PC-3 (cell line): ENCODE measurements at regions not wholly inside any gene's neighbourhood (a gene's known extent, or its start where the extent isn't known, plus 50 kb on each side); places are given as distances from the start of the nearest gene placed in this dataset.
A peak's percentile ranks its signal among the peaks of the same experiment; 100 is the strongest.

Source experiments
- ATAC-seq: fragments of 200-7000 bp; cut with Tn5 transposase; 2 replicates; pipeline ENCODE4 v1.9.1; 2020; ENCODE audit warnings: mild to moderate bottlenecking, moderate library complexity
- BruUV-seq: library from RNA; stranded (reverse); fragments of 400-500 nt; replicated peaks from 2 replicates; lab custom pipeline; 2021; lab: Mats Ljungman, UMichigan
- CTCF ChIA-PET: fragments of 300-600 bp; sonication (Branson Sonifier 250); formaldehyde crosslinking; loops from one replicate; lab custom pipeline; 2022; ENCODE audit warnings: antibody characterized with exemption; lab: Charles Lee
- POLR2A ChIA-PET: fragments of 300-600 bp; sonication (Branson Sonifier 250); formaldehyde crosslinking; loops from one replicate; lab custom pipeline; 2022; ENCODE audit warnings: antibody characterized with exemption; ENCODE audit not compliant: unreplicated experiment; lab: Charles Lee
- DNase-seq: peaks from one replicate; pipeline ENCODE4 v3.0.0-alpha.2; 2015
- H2AFZ ChIP-seq: fragments of 300-600 bp; sonication (generic); 2 replicates; pipeline ENCODE4 v1.6.0; 2016; ENCODE audit warnings: antibody characterized with exemption, low read length
- H3F3A ChIP-seq: fragments of 300-600 bp; sonication (generic); one replicate; pipeline ENCODE4 v1.6.0; 2017; ENCODE audit warnings: antibody characterized with exemption, low read length, control low read depth, mild to moderate bottlenecking; ENCODE audit not compliant: unreplicated experiment
- H3K27ac ChIP-seq: fragments of 300-600 bp; sonication (generic); 2 replicates; pipeline ENCODE4 v1.5.1; 2016; ENCODE audit warnings: mild to moderate bottlenecking, low read length
- H3K27me3 ChIP-seq: fragments of 300-600 bp; sonication (generic); 2 replicates; pipeline ENCODE4 v1.6.1; 2016; ENCODE audit warnings: low read length, mixed read lengths
- H3K36me3 ChIP-seq: fragments of 300-600 bp; sonication (generic); 2 replicates; pipeline ENCODE4 v1.6.1; 2016; ENCODE audit warnings: low read depth, mixed run types, low read length, mixed read lengths
- H3K4me1 ChIP-seq: fragments of 300-600 bp; sonication (generic); 2 replicates; pipeline ENCODE4 v1.5.1; 2016; ENCODE audit warnings: low read length; ENCODE audit not compliant: insufficient read depth
- H3K4me2 ChIP-seq: fragments of 300-600 bp; sonication (generic); 2 replicates; pipeline ENCODE4 v1.6.0; 2016; ENCODE audit warnings: low read length
- H3K4me3 ChIP-seq: fragments of 300-600 bp; sonication (generic); 2 replicates; pipeline ENCODE4 v1.5.1; 2016; ENCODE audit warnings: mild to moderate bottlenecking, low read length, mixed read lengths
- H3K79me2 ChIP-seq: fragments of 300-600 bp; sonication (generic); 2 replicates; pipeline ENCODE4 v1.6.1; 2017; ENCODE audit warnings: low read length, mixed read lengths
- H3K9ac ChIP-seq: fragments of 300-600 bp; sonication (generic); 2 replicates; pipeline ENCODE4 v1.6.0; 2016; ENCODE audit warnings: mild to moderate bottlenecking, low read length
- H3K9me2 ChIP-seq: fragments of 300-600 bp; sonication (generic); replicated peaks from 2 replicates; pipeline ENCODE4 v1.6.1; 2016; ENCODE audit warnings: mixed run types, low read length, mixed read lengths
- H3K9me3 ChIP-seq: fragments of 300-600 bp; sonication (generic); 2 replicates; pipeline ENCODE4 v1.6.1; 2016; ENCODE audit warnings: low read length, mixed read lengths
- H4K20me1 ChIP-seq: fragments of 300-600 bp; sonication (generic); 2 replicates; pipeline ENCODE4 v1.6.1; 2016; ENCODE audit warnings: low read length, mixed read lengths
- CTCF ChIP-seq: fragments of 300-600 bp; sonication (generic); conservative IDR thresholded peaks from 2 replicates; pipeline ENCODE4 v1.5.1; 2017; ENCODE audit warnings: antibody characterized with exemption, low read depth, mild to moderate bottlenecking, low read length
- EZH2 ChIP-seq: fragments of 300-600 bp; sonication (generic); IDR thresholded peaks from one replicate; pipeline ENCODE4 v1.6.1; 2017; ENCODE audit warnings: antibody characterized with exemption, mild to moderate bottlenecking, low read length; ENCODE audit not compliant: unreplicated experiment
- EZH2phosphoT487 ChIP-seq: fragments of 300-600 bp; sonication (generic); IDR thresholded peaks from 2 replicates; pipeline ENCODE4 v1.6.1; 2018; ENCODE audit warnings: mild to moderate bottlenecking, antibody characterized with exemption, low read length, borderline replicate concordance
- intact Hi-C: fragments of 100-400 bp; cut with micrococcal nuclease; formaldehyde crosslinking; loops from 2 replicates; pipeline ENCODE4 v1.9.0; 2023

DNA sequence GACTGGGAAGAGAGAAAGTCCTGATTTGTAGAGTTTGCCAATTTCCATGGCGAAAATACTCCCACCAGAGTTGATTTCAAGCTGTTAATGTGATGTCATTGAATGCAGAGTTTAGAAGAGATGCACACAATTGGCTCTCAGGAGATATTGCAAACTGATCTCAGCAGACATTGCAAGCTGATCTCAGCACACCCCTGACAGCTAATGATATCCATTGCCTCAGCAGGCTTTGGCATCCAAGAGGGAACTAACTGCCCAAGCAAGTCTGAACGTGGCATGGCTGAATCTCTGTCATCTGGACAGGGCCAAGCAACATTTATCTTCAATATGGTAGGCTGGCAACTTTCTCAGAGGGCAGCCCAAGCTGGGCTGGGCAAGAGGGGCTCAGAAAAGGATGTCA lies 78.4 kb upstream of the CYP1B1 start:
- no peaks in the 10 kb centered on the region for H3K9me2 ChIP-seq
- POLR2A ChIA-PET: no interaction called here
- no peak overlapping the region for H3K4me2 ChIP-seq
- H3F3A ChIP-seq: no peaks in the 10 kb centered on the region
- H3K79me2 ChIP-seq: no peaks in the 10 kb centered on the region
- no TSS peak for BruUV-seq
- no peaks in the 10 kb centered on the region for H3K9me3 ChIP-seq
- H3K4me3 ChIP-seq: no peak overlapping the region
- no peaks in the 10 kb centered on the region for H3K4me1 ChIP-seq
- H3K36me3 ChIP-seq: no peaks in the 10 kb centered on the region
- no peak for DNase-seq
- H4K20me1 ChIP-seq: no peaks in the 10 kb centered on the region
- no peak for ATAC-seq
- H3K27ac ChIP-seq: no peak overlapping the region
- TF ChIP-seq CTCF: no peak
- no peak for TF ChIP-seq EZH2
- TF ChIP-seq EZH2phosphoT487: no peak
- intact Hi-C loops: no loop called here
- CTCF ChIA-PET: interaction anchor here (0.6 kb wide), 1 partner anchor 311 kb away, joined by 5 read pairs; no protein-coding TSS in a partner anchor
- no peak overlapping the region for H2AFZ ChIP-seq
- no peak overlapping the region for H3K9ac ChIP-seq
- H3K27me3 ChIP-seq: no peaks in the 10 kb centered on the region

DNA sequence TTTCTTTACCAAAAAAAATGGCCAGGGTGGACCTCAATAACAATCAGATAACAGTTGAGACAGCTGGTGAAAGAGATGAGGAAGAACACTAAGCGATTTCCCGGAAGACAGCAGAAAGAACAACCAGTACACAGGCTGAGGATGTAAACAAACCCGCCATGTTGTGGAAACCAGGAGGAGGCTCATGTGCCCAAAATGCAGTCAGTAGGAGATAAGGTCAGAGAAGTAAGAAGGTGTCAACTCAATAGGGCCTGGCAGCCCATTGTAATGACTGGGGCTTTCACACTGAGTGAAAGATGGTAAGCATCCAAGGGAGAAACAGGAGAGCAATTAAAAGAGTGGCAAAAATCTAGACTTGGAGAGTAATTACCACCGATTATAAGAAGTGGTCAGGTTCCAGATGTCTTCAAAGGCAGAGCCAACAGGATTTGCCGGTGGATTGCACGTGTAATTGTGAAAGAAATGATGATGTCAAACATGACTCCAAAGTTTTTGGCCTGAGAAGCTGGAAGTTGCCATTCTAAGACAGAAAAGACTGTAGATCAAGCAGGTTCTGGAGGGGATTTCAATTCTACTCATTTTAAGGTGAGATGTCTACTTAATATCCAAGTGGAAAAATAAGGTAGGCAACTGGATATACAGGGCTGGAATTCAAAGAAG lies 77.7 kb upstream of the CYP1B1 start:
- H3K9me3 ChIP-seq: no peaks in the 10 kb centered on the region
- no peak overlapping the region for H3K9ac ChIP-seq
- no peak overlapping the region for H3K27ac ChIP-seq
- no peak overlapping the region for H2AFZ ChIP-seq
- no TSS peak for BruUV-seq
- no peaks in the 10 kb centered on the region for H3F3A ChIP-seq
- no peak overlapping the region for H3K4me2 ChIP-seq
- TF ChIP-seq CTCF (no peak), EZH2phosphoT487 (no peak), EZH2 (no peak)
- H3K9me2 ChIP-seq: no peaks in the 10 kb centered on the region
- CTCF ChIA-PET: interaction anchor here (0.6 kb wide), 1 partner anchor 312 kb away, joined by 5 read pairs; no protein-coding TSS in a partner anchor
- no peaks in the 10 kb centered on the region for H4K20me1 ChIP-seq
- no peak for DNase-seq
- H3K4me3 ChIP-seq: no peak overlapping the region
- H3K36me3 ChIP-seq: no peaks in the 10 kb centered on the region
- intact Hi-C loops: no loop called here
- H3K27me3 ChIP-seq: no peaks in the 10 kb centered on the region
- no peaks in the 10 kb centered on the region for H3K79me2 ChIP-seq
- POLR2A ChIA-PET: no interaction called here
- ATAC-seq: no peak
- peaks cover 5% of the 10 kb centered on the region for H3K4me1 ChIP-seq

DNA sequence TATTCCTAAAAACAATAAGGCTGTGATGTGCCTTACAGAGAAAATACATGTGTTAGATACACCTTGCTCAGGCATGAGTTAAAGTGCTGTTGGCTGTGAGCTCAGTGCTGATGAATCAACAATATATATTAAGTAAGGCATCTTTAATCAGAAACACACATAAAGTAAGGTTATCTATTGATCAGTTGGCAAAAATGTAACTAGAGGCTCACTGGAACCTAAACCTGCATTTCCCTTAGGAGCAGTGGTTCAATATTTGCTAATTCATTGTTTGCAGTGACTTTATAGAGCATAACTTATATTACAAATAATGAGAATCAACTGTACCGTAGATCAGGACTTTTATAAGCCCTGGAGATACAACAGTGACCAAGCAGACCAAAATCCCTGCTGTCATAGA lies 77.0 kb upstream of the CYP1B1 start:
- no peaks in the 10 kb centered on the region for H4K20me1 ChIP-seq
- CTCF ChIA-PET: no interaction called here
- no peak overlapping the region for H3K4me2 ChIP-seq
- no peaks in the 10 kb centered on the region for H3K79me2 ChIP-seq
- peaks cover 2% of the 10 kb centered on the region for H3F3A ChIP-seq
- H3K9me2 ChIP-seq: no peaks in the 10 kb centered on the region
- no peak overlapping the region for H3K9ac ChIP-seq
- POLR2A ChIA-PET: no interaction called here
- BruUV-seq: no TSS peak
- no peaks in the 10 kb centered on the region for H3K36me3 ChIP-seq
- no peak overlapping the region for H3K27ac ChIP-seq
- intact Hi-C loops: no loop called here
- TF ChIP-seq EZH2phosphoT487: no peak
- no peak for TF ChIP-seq EZH2
- TF ChIP-seq CTCF: no peak
- H3K9me3 ChIP-seq: no peaks in the 10 kb centered on the region
- DNase-seq (peak; percentile 11), ATAC-seq (no peak)
- H3K27me3 ChIP-seq: no peaks in the 10 kb centered on the region
- no peak overlapping the region for H2AFZ ChIP-seq
- no peak overlapping the region for H3K4me3 ChIP-seq
- H3K4me1 ChIP-seq: peaks cover 12% of the 10 kb centered on the region
